ENCODE measurements at regions not wholly inside any gene's neighbourhood (a gene's known extent, or its start where the extent isn't known, plus 50 kb on each side); places are given as distances from the start of the nearest gene placed in this dataset.

DNA sequence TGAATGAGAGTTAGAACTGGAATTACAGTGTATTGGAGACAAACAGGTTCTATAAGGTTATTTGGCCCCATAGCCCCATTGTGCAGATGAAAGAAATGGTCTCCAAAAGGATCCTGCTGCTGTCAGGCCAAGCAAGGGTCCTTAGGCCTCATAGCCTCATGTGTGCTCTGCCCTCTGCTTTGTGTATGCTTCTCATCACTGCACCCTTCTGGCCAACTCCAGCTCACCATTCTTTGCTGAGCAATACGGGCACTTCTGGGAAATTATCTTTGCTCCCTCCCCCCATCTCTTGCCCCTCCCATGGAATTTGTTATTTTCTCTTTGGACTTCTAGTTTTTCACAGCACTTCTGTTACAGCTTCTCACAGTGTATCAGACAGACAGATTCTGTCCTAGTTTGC, 298.8 kb downstream of the FOXA2 start:
- TF ChIP-seq, protein P1, sequence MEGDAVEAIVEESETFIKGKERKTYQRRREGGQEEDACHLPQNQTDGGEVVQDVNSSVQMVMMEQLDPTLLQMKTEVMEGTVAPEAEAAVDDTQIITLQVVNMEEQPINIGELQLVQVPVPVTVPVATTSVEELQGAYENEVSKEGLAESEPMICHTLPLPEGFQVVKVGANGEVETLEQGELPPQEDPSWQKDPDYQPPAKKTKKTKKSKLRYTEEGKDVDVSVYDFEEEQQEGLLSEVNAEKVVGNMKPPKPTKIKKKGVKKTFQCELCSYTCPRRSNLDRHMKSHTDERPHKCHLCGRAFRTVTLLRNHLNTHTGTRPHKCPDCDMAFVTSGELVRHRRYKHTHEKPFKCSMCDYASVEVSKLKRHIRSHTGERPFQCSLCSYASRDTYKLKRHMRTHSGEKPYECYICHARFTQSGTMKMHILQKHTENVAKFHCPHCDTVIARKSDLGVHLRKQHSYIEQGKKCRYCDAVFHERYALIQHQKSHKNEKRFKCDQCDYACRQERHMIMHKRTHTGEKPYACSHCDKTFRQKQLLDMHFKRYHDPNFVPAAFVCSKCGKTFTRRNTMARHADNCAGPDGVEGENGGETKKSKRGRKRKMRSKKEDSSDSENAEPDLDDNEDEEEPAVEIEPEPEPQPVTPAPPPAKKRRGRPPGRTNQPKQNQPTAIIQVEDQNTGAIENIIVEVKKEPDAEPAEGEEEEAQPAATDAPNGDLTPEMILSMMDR (IDR thresholded peaks at IDR 0.05; ENCODE audit: low read depth, low read length), result no peak
- TF ChIP-seq, protein P2, sequence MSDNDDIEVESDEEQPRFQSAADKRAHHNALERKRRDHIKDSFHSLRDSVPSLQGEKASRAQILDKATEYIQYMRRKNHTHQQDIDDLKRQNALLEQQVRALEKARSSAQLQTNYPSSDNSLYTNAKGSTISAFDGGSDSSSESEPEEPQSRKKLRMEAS (IDR thresholded peaks at IDR 0.05; ENCODE audit: low read depth, low read length), result no peak
- TF ChIP-seq POLR2A (IDR thresholded peaks at IDR 0.05; ENCODE audit: extremely low read depth, insufficient read length), result no peak

Measured in NB4 (cell line).